ENCODE measurements at regions not wholly inside any gene's neighbourhood (a gene's known extent, or its start where the extent isn't known, plus 50 kb on each side); places are given as distances from the start of the nearest gene placed in this dataset.

GRCh38 chrX:155745792-155746191, 133.0 kb upstream of the TMLHE start:
- no peak for TF ChIP-seq POLR2AphosphoS5 (IDR thresholded peaks at IDR 0.05)
- no peak for TF ChIP-seq CTCF (IDR thresholded peaks at IDR 0.05)

All from gastroesophageal sphincter (tissue), 3 donors.